ENCODE measurements at regions not wholly inside any gene's neighbourhood (a gene's known extent, or its start where the extent isn't known, plus 50 kb on each side); places are given as distances from the start of the nearest gene placed in this dataset.

DNA sequence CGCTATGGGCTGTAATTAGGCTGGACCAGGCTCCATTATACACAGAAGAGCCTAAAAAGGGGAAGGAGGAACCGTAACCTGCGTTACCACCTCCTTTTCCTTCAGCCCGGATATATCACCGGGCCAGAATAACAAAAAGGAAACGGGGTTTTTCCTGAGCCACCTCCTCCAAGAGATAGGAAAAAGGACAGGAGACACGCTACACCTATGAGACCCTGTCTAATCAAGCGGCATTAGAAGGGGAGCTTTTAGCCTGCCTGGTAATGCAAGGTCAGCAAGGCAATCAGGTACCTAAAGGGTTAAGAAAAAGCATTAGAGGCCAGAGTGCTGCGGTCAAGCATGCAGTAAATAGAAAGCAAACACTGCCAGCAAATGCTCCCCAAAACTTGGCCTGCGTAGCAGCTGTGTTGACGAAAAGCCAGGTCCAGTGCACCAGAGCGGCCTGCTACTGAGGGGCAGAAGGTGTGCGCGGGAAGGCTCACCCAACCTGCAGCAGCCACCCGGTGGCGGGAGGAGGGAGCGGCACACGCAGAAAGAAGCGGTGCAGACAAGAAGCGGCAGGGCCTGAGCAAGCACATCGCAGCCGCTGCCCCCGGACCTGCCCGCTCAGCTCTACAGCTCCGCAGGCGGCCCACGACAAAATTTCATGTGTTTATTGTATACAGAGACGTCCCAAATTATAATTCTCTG, 1466.1 kb downstream of the UQCRFS1 start:
- TF ChIP-seq, protein P1, sequence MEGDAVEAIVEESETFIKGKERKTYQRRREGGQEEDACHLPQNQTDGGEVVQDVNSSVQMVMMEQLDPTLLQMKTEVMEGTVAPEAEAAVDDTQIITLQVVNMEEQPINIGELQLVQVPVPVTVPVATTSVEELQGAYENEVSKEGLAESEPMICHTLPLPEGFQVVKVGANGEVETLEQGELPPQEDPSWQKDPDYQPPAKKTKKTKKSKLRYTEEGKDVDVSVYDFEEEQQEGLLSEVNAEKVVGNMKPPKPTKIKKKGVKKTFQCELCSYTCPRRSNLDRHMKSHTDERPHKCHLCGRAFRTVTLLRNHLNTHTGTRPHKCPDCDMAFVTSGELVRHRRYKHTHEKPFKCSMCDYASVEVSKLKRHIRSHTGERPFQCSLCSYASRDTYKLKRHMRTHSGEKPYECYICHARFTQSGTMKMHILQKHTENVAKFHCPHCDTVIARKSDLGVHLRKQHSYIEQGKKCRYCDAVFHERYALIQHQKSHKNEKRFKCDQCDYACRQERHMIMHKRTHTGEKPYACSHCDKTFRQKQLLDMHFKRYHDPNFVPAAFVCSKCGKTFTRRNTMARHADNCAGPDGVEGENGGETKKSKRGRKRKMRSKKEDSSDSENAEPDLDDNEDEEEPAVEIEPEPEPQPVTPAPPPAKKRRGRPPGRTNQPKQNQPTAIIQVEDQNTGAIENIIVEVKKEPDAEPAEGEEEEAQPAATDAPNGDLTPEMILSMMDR (IDR thresholded peaks at IDR 0.05): peak; percentile 19
- Mint-ChIP-seq H3K36me3 (ENCODE audit: low read depth) (peaks cover 13% of the 10 kb centered on the region), H3K4me3 (no peak overlapping the region), H3K9me3 (peaks cover 8% of the 10 kb centered on the region), H3K27me3 (no peaks in the 10 kb centered on the region), H3K4me1 (ENCODE audit: low read depth) (peaks cover 2% of the 10 kb centered on the region), H3K27ac (no peak overlapping the region)
- CTCF ChIA-PET: no interaction called here
- DNase-seq (peak; percentile 12), ATAC-seq (no peak)
- POLR2A ChIA-PET: no interaction called here
- intact Hi-C loops (cut with micrococcal nuclease): no loop called here

DNA sequence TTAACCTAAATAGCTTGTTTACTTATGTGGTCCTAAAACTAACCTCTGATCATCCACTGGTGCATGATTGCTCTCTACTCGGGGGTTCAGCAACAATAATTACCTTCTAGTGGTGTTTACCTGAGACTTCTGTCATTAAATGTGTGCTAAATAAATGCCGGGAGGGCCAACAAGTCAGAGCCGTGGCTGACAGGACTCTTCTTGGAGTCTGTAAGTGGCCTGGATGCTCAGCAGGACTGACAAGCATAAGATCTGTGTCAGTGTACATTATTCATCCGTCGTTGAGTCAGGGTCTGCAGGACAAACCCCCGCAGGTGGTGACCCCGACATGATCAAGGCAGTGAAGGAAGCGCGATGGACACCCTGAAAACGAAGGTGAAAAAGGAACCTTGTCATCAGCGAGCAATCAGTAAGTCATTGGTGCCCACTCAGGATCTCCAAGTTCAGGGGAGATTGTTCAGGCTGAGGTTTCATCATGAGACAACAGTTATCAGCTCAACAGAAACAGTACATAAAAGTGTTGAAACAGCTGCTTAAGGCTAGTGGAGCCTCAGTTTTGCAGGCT, 1466.9 kb downstream of the UQCRFS1 start:
- CTCF ChIA-PET: no interaction called here
- peaks cover 2% of the 10 kb centered on the region for H3K4me1 Mint-ChIP-seq (ENCODE audit: low read depth)
- TF ChIP-seq, protein P1 (IDR thresholded peaks at IDR 0.05): no peak
- intact Hi-C loops (cut with micrococcal nuclease): no loop called here
- DNase-seq: no peak
- H3K36me3 Mint-ChIP-seq (ENCODE audit: low read depth): peaks cover 15% of the 10 kb centered on the region
- no peak overlapping the region for H3K27ac Mint-ChIP-seq
- POLR2A ChIA-PET: no interaction called here
- H3K4me3 Mint-ChIP-seq: no peak overlapping the region
- no peaks in the 10 kb centered on the region for H3K27me3 Mint-ChIP-seq
- H3K9me3 Mint-ChIP-seq: peaks cover 12% of the 10 kb centered on the region
- no peak for ATAC-seq

DNA sequence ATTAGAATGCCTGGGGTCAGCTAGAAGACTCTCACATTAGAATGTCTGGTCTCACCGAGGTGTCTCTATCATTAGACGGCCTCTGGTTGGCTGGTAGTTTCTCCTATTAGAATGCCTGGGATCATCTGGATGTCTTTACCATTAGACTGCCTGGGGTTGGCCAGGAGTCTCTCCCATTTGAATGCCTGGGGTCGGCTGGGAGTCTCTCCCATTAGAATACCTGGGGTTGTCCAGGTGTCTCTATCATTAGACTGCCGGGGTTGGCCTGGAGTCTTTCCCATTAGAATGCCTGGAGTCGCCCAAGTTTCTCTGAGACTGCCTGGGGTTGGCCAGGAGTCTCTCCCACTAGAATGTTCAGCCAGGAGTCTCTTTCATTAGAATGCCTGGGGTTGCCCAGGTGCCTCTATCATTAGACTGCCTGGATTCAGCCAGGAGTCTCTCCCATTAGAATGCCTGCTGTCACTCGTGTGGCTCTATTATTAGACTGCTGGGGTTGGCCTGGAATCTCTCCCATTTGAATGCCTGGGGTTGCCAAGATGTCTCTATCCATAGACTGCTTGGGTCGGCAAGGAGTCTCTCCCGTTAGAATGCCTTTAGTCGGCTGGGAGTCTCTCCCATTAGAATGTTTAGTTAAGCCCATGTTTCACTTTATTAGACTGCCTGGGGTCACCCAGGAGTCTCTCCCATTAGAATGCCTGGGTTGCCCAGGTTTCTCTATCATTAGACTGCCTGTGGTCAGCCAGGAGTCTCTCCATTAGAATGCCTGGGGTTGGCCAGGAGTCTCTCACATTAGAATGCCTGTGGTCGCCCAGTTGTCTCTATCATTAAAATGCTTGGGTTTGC, 1467.8 kb downstream of the UQCRFS1 start:
- H3K9me3 Mint-ChIP-seq: peaks cover 15% of the 10 kb centered on the region
- H3K4me3 Mint-ChIP-seq: no peak overlapping the region
- DNase-seq (no peak), ATAC-seq (no peak)
- TF ChIP-seq, protein P1 (IDR thresholded peaks at IDR 0.05): no peak
- CTCF ChIA-PET: no interaction called here
- no peak overlapping the region for H3K27ac Mint-ChIP-seq
- H3K36me3 Mint-ChIP-seq (ENCODE audit: low read depth): peaks cover 19% of the 10 kb centered on the region
- peaks cover 2% of the 10 kb centered on the region for H3K4me1 Mint-ChIP-seq (ENCODE audit: low read depth)
- intact Hi-C loops (cut with micrococcal nuclease): no loop called here
- POLR2A ChIA-PET: no interaction called here
- no peaks in the 10 kb centered on the region for H3K27me3 Mint-ChIP-seq

DNA sequence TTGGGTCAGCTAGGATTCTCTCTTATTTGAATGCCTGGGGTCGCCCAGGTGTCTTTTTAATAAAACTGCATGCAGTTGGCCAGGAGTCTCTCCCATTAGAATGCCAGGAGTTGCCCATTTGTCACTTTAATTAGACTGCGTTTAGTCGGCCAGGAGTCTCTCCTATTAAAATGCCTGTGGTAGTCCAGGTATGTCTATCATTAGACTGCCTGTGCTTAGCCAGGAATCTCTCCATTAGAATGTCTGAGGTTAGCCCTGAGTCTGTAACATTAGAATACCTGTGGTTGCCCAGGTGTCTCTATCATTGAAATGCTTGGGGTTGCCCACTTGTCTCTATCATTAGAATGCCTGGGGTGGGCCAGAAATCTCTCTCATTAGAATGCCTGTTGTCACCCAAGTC, 1470.9 kb downstream of the UQCRFS1 start:
- intact Hi-C loops (cut with micrococcal nuclease): no loop called here
- ATAC-seq (no peak), DNase-seq (no peak)
- TF ChIP-seq, protein P1 (IDR thresholded peaks at IDR 0.05): no peak
- Mint-ChIP-seq H3K27ac (no peak overlapping the region), H3K9me3 (peaks cover 30% of the 10 kb centered on the region), H3K4me3 (no peak overlapping the region), H3K36me3 (ENCODE audit: low read depth) (peaks cover 39% of the 10 kb centered on the region), H3K4me1 (ENCODE audit: low read depth) (peaks cover 2% of the 10 kb centered on the region), H3K27me3 (no peaks in the 10 kb centered on the region)
- ChIA-PET CTCF (no interaction called here), POLR2A (no interaction called here)

DNA sequence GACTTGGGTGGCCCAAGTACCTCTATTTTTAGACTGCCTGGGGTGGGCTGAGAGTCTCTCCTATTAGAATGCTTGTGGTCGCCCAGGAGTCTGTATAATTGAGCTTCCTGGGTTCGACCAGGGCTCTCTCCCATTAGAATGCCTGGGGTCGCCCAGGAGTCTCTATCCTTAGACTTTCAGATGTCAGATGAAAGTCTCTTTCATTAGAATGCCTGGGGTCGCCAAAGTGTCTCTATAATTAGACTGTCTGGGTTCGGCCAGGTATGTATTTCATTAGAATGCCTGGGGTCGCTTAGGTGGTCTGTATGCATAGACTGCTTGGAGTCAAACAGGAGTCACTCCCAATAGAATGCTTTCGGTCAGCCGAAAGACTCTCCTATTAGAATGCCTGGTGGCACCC, 1471.7 kb downstream of the UQCRFS1 start:
- Mint-ChIP-seq H3K9me3 (peaks cover 37% of the 10 kb centered on the region), H3K27me3 (no peaks in the 10 kb centered on the region), H3K4me3 (no peak overlapping the region), H3K27ac (no peak overlapping the region), H3K4me1 (ENCODE audit: low read depth) (peaks cover 2% of the 10 kb centered on the region), H3K36me3 (ENCODE audit: low read depth) (peaks cover 47% of the 10 kb centered on the region)
- no peak for DNase-seq
- TF ChIP-seq, protein P1 (IDR thresholded peaks at IDR 0.05): no peak
- intact Hi-C loops (cut with micrococcal nuclease): no loop called here
- ATAC-seq: no peak
- ChIA-PET CTCF (no interaction called here), POLR2A (no interaction called here)

Data from activated CD8-positive, alpha-beta T cell treated with anti-CD3 and anti-CD28 coated beads for 36 hours (primary cell).